ENCODE measurements at regions not wholly inside any gene's neighbourhood (a gene's known extent, or its start where the extent isn't known, plus 50 kb on each side); places are given as distances from the start of the nearest gene placed in this dataset.

GRCh38 chr2:238557936-238558335 lies 131.2 kb downstream of the ASB1 start:
- no peak overlapping the region for H3K27ac ChIP-seq
- TF ChIP-seq, protein P1, sequence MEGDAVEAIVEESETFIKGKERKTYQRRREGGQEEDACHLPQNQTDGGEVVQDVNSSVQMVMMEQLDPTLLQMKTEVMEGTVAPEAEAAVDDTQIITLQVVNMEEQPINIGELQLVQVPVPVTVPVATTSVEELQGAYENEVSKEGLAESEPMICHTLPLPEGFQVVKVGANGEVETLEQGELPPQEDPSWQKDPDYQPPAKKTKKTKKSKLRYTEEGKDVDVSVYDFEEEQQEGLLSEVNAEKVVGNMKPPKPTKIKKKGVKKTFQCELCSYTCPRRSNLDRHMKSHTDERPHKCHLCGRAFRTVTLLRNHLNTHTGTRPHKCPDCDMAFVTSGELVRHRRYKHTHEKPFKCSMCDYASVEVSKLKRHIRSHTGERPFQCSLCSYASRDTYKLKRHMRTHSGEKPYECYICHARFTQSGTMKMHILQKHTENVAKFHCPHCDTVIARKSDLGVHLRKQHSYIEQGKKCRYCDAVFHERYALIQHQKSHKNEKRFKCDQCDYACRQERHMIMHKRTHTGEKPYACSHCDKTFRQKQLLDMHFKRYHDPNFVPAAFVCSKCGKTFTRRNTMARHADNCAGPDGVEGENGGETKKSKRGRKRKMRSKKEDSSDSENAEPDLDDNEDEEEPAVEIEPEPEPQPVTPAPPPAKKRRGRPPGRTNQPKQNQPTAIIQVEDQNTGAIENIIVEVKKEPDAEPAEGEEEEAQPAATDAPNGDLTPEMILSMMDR (conservative IDR thresholded peaks at IDR 0.05), result no peak

GRCh38 chr2:238558456-238559099 lies 131.9 kb downstream of the ASB1 start:
- TF ChIP-seq, protein P1 (conservative IDR thresholded peaks at IDR 0.05), result no peak
- no peak overlapping the region for H3K27ac ChIP-seq

GRCh38 chr2:238560234-238560633 lies 133.5 kb downstream of the ASB1 start:
- no peak overlapping the region for H3K27ac ChIP-seq
- TF ChIP-seq, protein P1 (conservative IDR thresholded peaks at IDR 0.05), result no peak

GRCh38 chr2:238561230-238561629 lies 134.5 kb downstream of the ASB1 start:
- H3K27ac ChIP-seq, result no peak overlapping the region
- TF ChIP-seq, protein P1 (conservative IDR thresholded peaks at IDR 0.05), result no peak

DNA sequence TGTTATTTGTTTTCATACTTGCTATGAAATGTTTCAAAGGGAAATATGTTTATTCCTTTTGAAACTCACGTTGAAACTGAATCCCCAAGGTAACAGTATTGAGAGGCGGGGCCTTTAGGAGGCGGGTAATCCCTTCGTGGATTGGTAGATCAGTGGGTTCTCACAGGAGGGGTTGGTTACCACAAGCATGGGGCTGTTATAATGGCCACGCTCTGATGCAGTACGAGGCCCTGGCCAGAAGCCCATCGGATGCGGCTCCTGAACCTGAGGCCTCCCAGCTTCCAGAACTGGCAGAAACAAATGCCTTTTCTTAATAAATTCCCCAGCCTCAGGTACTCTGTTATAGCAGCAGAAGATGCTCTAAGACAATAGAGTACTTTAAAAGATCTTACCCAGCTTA lies 135.7 kb downstream of the ASB1 start:
- H3K27ac ChIP-seq, result no peak overlapping the region
- TF ChIP-seq, protein P1 (conservative IDR thresholded peaks at IDR 0.05), result no peak

GRCh38 chr2:238563551-238563950 lies 136.8 kb downstream of the ASB1 start:
- TF ChIP-seq, protein P1 (conservative IDR thresholded peaks at IDR 0.05), result no peak
- H3K27ac ChIP-seq, result no peak overlapping the region

GRCh38 chr2:238564286-238564920 lies 137.7 kb downstream of the ASB1 start:
- no peak overlapping the region for H3K27ac ChIP-seq
- TF ChIP-seq, protein P1 (conservative IDR thresholded peaks at IDR 0.05), result no peak
